ENCODE measurements at regions not wholly inside any gene's neighbourhood (a gene's known extent, or its start where the extent isn't known, plus 50 kb on each side); places are given as distances from the start of the nearest gene placed in this dataset. TPM values are rescaled to one million over a fixed set of nuclear protein-coding genes. Genes with fewer than 3 reads are reported as not detected.

DNA sequence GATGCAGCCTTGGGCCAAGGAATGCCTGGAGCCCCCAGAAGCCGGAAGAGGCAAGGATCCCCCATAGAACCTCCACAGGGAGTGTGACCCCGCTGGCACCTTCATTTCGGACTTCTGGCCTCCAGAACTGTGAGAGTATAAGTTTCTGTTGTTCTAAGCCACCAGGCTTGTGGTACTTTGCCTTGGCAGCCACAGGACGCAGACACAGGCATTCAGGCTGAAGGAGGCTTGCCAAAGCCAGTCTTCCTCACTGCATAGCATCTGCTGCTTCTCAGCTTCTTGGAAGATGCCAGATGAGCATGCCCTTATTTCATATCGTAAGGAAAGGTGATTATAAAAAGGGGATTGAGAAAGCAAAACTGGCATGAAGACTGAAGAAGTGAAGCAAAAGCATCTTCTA is 61.1 kb upstream of the TAS2R1 start:
- no peak overlapping the region for H3K4me3 ChIP-seq (ENCODE audit: low read depth, low read length)
- DNase-seq (ENCODE audit: low read depth), result no peak
- no peaks in the 10 kb centered on the region for H3K36me3 ChIP-seq (ENCODE audit: control insufficient read depth, insufficient read depth, low read length)
- ChIA-PET CTCF (no interaction called here), POLR2A (no interaction called here)
- no peaks in the 10 kb centered on the region for H3K27me3 ChIP-seq (ENCODE audit: control insufficient read depth, insufficient read depth, low read length)
- TF ChIP-seq, protein P1, sequence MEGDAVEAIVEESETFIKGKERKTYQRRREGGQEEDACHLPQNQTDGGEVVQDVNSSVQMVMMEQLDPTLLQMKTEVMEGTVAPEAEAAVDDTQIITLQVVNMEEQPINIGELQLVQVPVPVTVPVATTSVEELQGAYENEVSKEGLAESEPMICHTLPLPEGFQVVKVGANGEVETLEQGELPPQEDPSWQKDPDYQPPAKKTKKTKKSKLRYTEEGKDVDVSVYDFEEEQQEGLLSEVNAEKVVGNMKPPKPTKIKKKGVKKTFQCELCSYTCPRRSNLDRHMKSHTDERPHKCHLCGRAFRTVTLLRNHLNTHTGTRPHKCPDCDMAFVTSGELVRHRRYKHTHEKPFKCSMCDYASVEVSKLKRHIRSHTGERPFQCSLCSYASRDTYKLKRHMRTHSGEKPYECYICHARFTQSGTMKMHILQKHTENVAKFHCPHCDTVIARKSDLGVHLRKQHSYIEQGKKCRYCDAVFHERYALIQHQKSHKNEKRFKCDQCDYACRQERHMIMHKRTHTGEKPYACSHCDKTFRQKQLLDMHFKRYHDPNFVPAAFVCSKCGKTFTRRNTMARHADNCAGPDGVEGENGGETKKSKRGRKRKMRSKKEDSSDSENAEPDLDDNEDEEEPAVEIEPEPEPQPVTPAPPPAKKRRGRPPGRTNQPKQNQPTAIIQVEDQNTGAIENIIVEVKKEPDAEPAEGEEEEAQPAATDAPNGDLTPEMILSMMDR (IDR thresholded peaks at IDR 0.05; ENCODE audit: insufficient read depth, low read depth, low read length), result no peak

DNA sequence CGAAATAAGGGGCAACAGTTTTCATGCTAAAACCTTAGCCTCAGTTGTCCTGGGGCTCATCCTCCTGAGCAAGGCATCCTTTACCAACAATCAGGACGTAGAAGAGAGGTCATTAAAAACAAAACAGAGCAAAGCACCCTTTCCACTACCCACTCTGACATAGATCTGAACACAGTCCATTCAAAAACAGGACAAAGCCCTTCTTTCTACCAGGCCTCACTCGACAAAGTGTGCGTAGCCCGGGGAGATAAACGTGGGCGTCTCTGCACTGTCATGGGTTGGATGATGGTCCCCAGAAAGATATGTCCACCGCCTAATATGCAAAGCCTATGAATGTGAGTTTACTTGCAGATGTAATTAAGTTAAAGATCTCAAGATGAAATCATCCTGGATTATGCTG is 60.6 kb upstream of the TAS2R1 start:
- Histone ChIP-seq H3K4me3 (ENCODE audit: low read depth, low read length) (no peak overlapping the region), H3K27me3 (ENCODE audit: control insufficient read depth, insufficient read depth, low read length) (no peaks in the 10 kb centered on the region), H3K36me3 (ENCODE audit: control insufficient read depth, insufficient read depth, low read length) (no peaks in the 10 kb centered on the region)
- no peak for DNase-seq (ENCODE audit: low read depth)
- ChIA-PET POLR2A (no interaction called here), CTCF (no interaction called here)
- TF ChIP-seq, protein P1 (IDR thresholded peaks at IDR 0.05; ENCODE audit: insufficient read depth, low read depth, low read length), result no peak

DNA sequence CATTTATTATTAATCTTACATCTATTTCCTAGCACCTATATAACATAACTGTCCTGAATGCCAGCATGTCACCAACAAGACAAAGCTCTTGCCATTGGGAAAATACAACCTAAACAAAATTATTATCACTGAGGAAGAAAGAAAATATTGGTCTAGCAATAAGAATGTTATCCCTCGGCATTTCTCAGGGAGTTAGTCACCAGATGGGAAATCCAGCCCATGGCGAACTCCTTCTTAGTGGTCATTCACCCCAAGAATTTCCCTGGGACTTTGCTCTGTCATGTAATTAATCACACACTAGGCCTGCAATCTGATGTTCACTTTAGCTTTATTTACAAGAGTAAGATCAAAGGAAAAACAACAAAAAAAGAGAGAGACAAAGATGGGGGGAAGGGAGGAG is 56.1 kb upstream of the TAS2R1 start:
- no peak overlapping the region for H3K4me3 ChIP-seq (ENCODE audit: low read depth, low read length)
- H3K27me3 ChIP-seq (ENCODE audit: control insufficient read depth, insufficient read depth, low read length), result no peaks in the 10 kb centered on the region
- no peaks in the 10 kb centered on the region for H3K36me3 ChIP-seq (ENCODE audit: control insufficient read depth, insufficient read depth, low read length)
- DNase-seq (ENCODE audit: low read depth), result no peak
- ChIA-PET CTCF (interaction anchor here (0.6 kb wide), 1 partner anchor 10 kb away, joined by 3 read pairs; no protein-coding TSS in a partner anchor), POLR2A (no interaction called here)
- TF ChIP-seq, protein P1 (IDR thresholded peaks at IDR 0.05; ENCODE audit: insufficient read depth, low read depth, low read length), result no peak

DNA sequence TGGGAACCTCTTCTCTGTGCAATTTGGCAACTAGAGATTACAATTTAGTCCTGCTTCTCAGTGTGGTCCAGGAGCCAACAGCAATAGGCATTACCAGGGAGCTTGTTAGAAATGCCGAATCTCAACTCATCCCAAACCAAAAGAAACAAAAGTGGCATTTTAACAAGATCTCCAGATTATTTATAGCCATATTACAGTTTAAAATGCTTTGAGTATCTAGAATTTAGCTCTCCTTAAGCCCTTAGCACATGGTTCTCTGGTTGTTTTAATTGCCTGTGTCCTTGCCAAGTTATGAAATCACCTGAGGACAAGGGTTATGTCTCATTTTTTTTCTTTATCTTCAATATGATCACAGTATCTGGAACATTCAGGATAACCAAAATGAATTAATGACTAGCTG is 51.6 kb upstream of the TAS2R1 start:
- Histone ChIP-seq H3K4me3 (ENCODE audit: low read depth, low read length) (no peak overlapping the region), H3K36me3 (ENCODE audit: control insufficient read depth, insufficient read depth, low read length) (no peaks in the 10 kb centered on the region), H3K27me3 (ENCODE audit: control insufficient read depth, insufficient read depth, low read length) (no peaks in the 10 kb centered on the region)
- POLR2A ChIA-PET, result no interaction called here
- TF ChIP-seq, protein P1 (IDR thresholded peaks at IDR 0.05; ENCODE audit: insufficient read depth, low read depth, low read length), result no peak
- no peak for DNase-seq (ENCODE audit: low read depth)
- CTCF ChIA-PET, result no interaction called here

Small RNA genes in the stretch of these regions (small RNA-seq; reads per million reads assigned to genes)
- gene AC034229.5 (ENCODE audit: insufficient read length, low read depth, low replicate concordance), result not detected
- not detected for gene AC034229.6 (ENCODE audit: insufficient read length, low read depth, low replicate concordance)
- gene AC091905.3 (ENCODE audit: insufficient read length, low read depth, low replicate concordance), result not detected
- not detected for gene AC091905.4 (ENCODE audit: insufficient read length, low read depth, low replicate concordance)
- gene RNA5SP177 (ENCODE audit: insufficient read length, low read depth, low replicate concordance), result not detected
